GM23338 (cell line): ENCODE measurements at regions not wholly inside any gene's neighbourhood (a gene's known extent, or its start where the extent isn't known, plus 50 kb on each side); places are given as distances from the start of the nearest gene placed in this dataset.

ENCODE experiments used
- ATAC-seq: fragments of 200-7000 bp; cut with Tn5 transposase; 3 replicates; pipeline ENCODE4 v1.9.1; 2020
- DNase-seq: peaks from one replicate; pipeline ENCODE4 v3.0.0-alpha.2; 2015; ENCODE audit warnings: low spot score
- H2AFZ ChIP-seq: fragments of 200-600 bp; sonication (generic); 2 replicates; pipeline ENCODE4 v1.8.0; 2016; ENCODE audit warnings: antibody characterized with exemption, mild to moderate bottlenecking, moderate library complexity
- H3F3A ChIP-seq: fragments of 200-600 bp; sonication (generic); replicated peaks from 2 replicates; pipeline ENCODE4 v1.8.0; 2017; ENCODE audit warnings: antibody characterized with exemption, mixed run types, low read depth
- H3K27ac ChIP-seq: fragments of 200-600 bp; sonication (generic); 2 replicates; pipeline ENCODE4 v1.6.1; 2016; ENCODE audit warnings: low read depth
- H3K27me3 ChIP-seq: fragments of 200-600 bp; sonication (generic); 2 replicates; pipeline ENCODE4 v1.8.0; 2016; ENCODE audit warnings: mild to moderate bottlenecking, mixed run types, moderate library complexity; ENCODE audit not compliant: insufficient read depth
- H3K36me3 ChIP-seq: fragments of 200-600 bp; sonication (generic); 2 replicates; pipeline ENCODE4 v1.8.0; 2016; ENCODE audit warnings: mild to moderate bottlenecking; ENCODE audit not compliant: insufficient read depth
- H3K4me1 ChIP-seq: fragments of 200-600 bp; sonication (generic); 2 replicates; pipeline ENCODE4 v1.8.0; 2016; ENCODE audit warnings: mild to moderate bottlenecking, moderate library complexity; ENCODE audit not compliant: insufficient read depth
- H3K4me2 ChIP-seq: fragments of 200-600 bp; sonication (generic); 2 replicates; pipeline ENCODE4 v1.7.1; 2017; ENCODE audit warnings: mixed run types
- H3K4me3 ChIP-seq: fragments of 200-600 bp; sonication (generic); 2 replicates; pipeline ENCODE4 v1.6.1; 2016; ENCODE audit warnings: mixed run types
- H3K79me2 ChIP-seq: fragments of 200-600 bp; sonication (generic); replicated peaks from 2 replicates; pipeline ENCODE4 v1.8.0; 2017; ENCODE audit warnings: mild to moderate bottlenecking; ENCODE audit not compliant: insufficient read depth
- H3K9me2 ChIP-seq: fragments of 200-600 bp; sonication (generic); 2 replicates; pipeline ENCODE4 v1.8.0; 2017; ENCODE audit not compliant: insufficient read depth
- H4K20me1 ChIP-seq: fragments of 200-600 bp; sonication (generic); replicated peaks from 2 replicates; pipeline ENCODE4 v1.8.0; 2017; ENCODE audit warnings: mild to moderate bottlenecking; ENCODE audit not compliant: insufficient read depth
- H3K27ac Mint-ChIP-seq: 2 replicates; pipeline ENCODE4 v1.8.0; 2020; ENCODE audit warnings: inconsistent platforms, mild to moderate bottlenecking, moderate library complexity, mixed read lengths
- H3K27me3 Mint-ChIP-seq: 3 replicates; pipeline ENCODE4 v1.8.0; 2022; ENCODE audit warnings: low read depth, mild to moderate bottlenecking, moderate library complexity, mixed read lengths, inconsistent platforms; ENCODE audit not compliant: insufficient read depth, poor library complexity
- H3K36me3 Mint-ChIP-seq: 3 replicates; pipeline ENCODE4 v1.8.0; 2021; ENCODE audit warnings: low read depth, mild to moderate bottlenecking, inconsistent platforms, moderate library complexity, mixed read lengths
- H3K4me1 Mint-ChIP-seq: 3 replicates; pipeline ENCODE4 v1.8.0; 2020; ENCODE audit warnings: mild to moderate bottlenecking, inconsistent platforms, mixed read lengths
- H3K4me3 Mint-ChIP-seq: 3 replicates; pipeline ENCODE4 v1.8.0; 2021; ENCODE audit warnings: moderate library complexity, mild to moderate bottlenecking, inconsistent platforms, mixed read lengths
- H3K9me3 Mint-ChIP-seq: 3 replicates; pipeline ENCODE4 v1.8.0; 2020; ENCODE audit warnings: moderate library complexity, mild to moderate bottlenecking, inconsistent platforms, mixed read lengths
- CREB1 ChIP-seq: fragments of 250-450 bp; sonication (Bioruptor Pico); IDR thresholded peaks from 2 replicates; pipeline ENCODE4 v1.5.0; 2020; ENCODE audit warnings: low read depth, mild to moderate bottlenecking, moderate library complexity
- EZH2 ChIP-seq: fragments of 200-600 bp; sonication (generic); IDR thresholded peaks from one replicate; pipeline ENCODE4 v1.8.0; 2017; ENCODE audit warnings: antibody characterized with exemption, mild to moderate bottlenecking, low read depth; ENCODE audit not compliant: unreplicated experiment
- EZH2phosphoT487 ChIP-seq: fragments of 200-600 bp; sonication (generic); IDR thresholded peaks from one replicate; pipeline ENCODE4 v1.8.1; 2018; ENCODE audit warnings: antibody characterized with exemption; ENCODE audit not compliant: unreplicated experiment
- JUNB ChIP-seq: IDR thresholded peaks from one replicate; pipeline ENCODE4 v1.6.1; 2016; ENCODE audit warnings: antibody characterized with exemption; ENCODE audit not compliant: unreplicated experiment
- NANOG ChIP-seq: IDR thresholded peaks from 2 replicates; pipeline ENCODE4 v1.6.1; 2016; ENCODE audit warnings: antibody characterized with exemption, borderline replicate concordance
- POLR2AphosphoS5 ChIP-seq: IDR thresholded peaks from 2 replicates; pipeline ENCODE4 v1.6.1; 2016; ENCODE audit warnings: antibody characterized with exemption, low read depth
- STAT1 ChIP-seq: IDR thresholded peaks from one replicate; pipeline ENCODE4 v1.6.1; 2016; ENCODE audit warnings: antibody characterized with exemption; ENCODE audit not compliant: unreplicated experiment
- ZNF331 ChIP-seq: fragments of 250-450 bp; sonication (Bioruptor Pico); IDR thresholded peaks from 2 replicates; pipeline ENCODE4 v1.5.0; 2020; ENCODE audit warnings: low read depth, mild to moderate bottlenecking, moderate library complexity
- TF ChIP-seq, protein P1 (sequence below): IDR thresholded peaks from 2 replicates; pipeline ENCODE4 v1.6.1; 2016; ENCODE audit warnings: antibody characterized with exemption
- TF ChIP-seq, protein P2 (sequence below): IDR thresholded peaks from one replicate; pipeline ENCODE4 v1.6.1; 2018; ENCODE audit warnings: antibody characterized with exemption; ENCODE audit not compliant: unreplicated experiment
- TF ChIP-seq, protein P3 (sequence below): fragments of 250-450 bp; sonication (Bioruptor Pico); IDR thresholded peaks from 2 replicates; pipeline ENCODE4 v1.5.0; 2020; ENCODE audit warnings: mild to moderate bottlenecking, moderate library complexity
- TF ChIP-seq, protein P4 (sequence below), 2 experiments: fragments of 200-600 bp in 1 of 2; sonication (generic) in 1 of 2; conservative IDR thresholded peaks; 2 replicates each; pipeline versions ENCODE4 v1.5.1 to v1.6.1; 2016 to 2017; ENCODE audit warnings: antibody characterized with exemption in 2 of 2, low read depth in 2 of 2, mild to moderate bottlenecking in 2 of 2, moderate library complexity in 1 of 2

DNA sequence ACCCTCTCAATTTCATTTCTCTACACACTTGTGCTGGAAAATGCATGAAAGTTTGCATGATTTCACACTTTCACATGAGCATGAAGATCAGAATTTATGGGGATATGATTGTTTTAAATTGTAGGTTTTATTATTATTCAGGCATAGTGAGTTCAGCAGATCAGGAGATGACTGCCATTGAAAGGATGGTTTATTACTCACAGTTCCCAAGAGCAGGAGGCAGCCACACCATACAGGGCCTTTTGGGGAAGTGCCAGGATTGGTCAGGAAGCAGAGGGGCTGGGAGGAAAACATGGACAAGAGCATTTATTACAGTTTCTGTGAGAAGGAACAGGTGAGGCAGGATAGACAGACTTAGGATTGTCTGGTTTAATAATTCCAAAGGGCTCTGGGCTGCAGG, 114.6 kb upstream of the KCNJ15 start (continued):
- no peak for TF ChIP-seq NANOG
- TF ChIP-seq, protein P1, sequence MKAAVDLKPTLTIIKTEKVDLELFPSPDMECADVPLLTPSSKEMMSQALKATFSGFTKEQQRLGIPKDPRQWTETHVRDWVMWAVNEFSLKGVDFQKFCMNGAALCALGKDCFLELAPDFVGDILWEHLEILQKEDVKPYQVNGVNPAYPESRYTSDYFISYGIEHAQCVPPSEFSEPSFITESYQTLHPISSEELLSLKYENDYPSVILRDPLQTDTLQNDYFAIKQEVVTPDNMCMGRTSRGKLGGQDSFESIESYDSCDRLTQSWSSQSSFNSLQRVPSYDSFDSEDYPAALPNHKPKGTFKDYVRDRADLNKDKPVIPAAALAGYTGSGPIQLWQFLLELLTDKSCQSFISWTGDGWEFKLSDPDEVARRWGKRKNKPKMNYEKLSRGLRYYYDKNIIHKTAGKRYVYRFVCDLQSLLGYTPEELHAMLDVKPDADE, result no peak

DNA sequence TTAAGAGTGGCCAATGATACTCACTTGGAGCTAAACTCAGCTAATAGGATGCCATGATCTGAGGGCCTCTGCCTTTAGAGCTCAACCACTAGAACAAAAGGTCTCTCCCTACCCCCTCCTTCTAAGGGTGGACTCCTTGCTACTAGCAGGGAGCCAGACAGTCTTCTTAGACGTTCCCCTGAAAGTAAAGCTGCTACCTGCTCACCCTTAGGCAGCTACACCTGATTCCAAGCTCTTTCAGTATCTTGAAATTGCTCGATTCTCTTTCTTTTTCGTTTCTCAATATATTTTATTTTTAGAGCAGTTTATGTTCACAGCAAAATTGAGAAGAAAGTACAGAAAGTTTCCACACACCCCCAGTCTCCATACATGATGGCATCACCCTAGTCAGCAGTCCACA, 112.6 kb upstream of the KCNJ15 start:
- peaks cover 5% of the 10 kb centered on the region; the same call in 2 of the 3 replicates for H3K4me1 Mint-ChIP-seq
- H2AFZ ChIP-seq, result no peak overlapping the region
- TF ChIP-seq, protein P1, result no peak
- TF ChIP-seq, protein P2, sequence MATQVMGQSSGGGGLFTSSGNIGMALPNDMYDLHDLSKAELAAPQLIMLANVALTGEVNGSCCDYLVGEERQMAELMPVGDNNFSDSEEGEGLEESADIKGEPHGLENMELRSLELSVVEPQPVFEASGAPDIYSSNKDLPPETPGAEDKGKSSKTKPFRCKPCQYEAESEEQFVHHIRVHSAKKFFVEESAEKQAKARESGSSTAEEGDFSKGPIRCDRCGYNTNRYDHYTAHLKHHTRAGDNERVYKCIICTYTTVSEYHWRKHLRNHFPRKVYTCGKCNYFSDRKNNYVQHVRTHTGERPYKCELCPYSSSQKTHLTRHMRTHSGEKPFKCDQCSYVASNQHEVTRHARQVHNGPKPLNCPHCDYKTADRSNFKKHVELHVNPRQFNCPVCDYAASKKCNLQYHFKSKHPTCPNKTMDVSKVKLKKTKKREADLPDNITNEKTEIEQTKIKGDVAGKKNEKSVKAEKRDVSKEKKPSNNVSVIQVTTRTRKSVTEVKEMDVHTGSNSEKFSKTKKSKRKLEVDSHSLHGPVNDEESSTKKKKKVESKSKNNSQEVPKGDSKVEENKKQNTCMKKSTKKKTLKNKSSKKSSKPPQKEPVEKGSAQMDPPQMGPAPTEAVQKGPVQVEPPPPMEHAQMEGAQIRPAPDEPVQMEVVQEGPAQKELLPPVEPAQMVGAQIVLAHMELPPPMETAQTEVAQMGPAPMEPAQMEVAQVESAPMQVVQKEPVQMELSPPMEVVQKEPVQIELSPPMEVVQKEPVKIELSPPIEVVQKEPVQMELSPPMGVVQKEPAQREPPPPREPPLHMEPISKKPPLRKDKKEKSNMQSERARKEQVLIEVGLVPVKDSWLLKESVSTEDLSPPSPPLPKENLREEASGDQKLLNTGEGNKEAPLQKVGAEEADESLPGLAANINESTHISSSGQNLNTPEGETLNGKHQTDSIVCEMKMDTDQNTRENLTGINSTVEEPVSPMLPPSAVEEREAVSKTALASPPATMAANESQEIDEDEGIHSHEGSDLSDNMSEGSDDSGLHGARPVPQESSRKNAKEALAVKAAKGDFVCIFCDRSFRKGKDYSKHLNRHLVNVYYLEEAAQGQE, result no peak
- TF ChIP-seq JUNB (no peak), EZH2 (no peak), STAT1 (no peak), POLR2AphosphoS5 (no peak), CREB1 (CRISPR knock-in tag) (no peak), EZH2phosphoT487 (no peak), ZNF331 (no peak), NANOG (no peak)
- TF ChIP-seq, protein P3, sequence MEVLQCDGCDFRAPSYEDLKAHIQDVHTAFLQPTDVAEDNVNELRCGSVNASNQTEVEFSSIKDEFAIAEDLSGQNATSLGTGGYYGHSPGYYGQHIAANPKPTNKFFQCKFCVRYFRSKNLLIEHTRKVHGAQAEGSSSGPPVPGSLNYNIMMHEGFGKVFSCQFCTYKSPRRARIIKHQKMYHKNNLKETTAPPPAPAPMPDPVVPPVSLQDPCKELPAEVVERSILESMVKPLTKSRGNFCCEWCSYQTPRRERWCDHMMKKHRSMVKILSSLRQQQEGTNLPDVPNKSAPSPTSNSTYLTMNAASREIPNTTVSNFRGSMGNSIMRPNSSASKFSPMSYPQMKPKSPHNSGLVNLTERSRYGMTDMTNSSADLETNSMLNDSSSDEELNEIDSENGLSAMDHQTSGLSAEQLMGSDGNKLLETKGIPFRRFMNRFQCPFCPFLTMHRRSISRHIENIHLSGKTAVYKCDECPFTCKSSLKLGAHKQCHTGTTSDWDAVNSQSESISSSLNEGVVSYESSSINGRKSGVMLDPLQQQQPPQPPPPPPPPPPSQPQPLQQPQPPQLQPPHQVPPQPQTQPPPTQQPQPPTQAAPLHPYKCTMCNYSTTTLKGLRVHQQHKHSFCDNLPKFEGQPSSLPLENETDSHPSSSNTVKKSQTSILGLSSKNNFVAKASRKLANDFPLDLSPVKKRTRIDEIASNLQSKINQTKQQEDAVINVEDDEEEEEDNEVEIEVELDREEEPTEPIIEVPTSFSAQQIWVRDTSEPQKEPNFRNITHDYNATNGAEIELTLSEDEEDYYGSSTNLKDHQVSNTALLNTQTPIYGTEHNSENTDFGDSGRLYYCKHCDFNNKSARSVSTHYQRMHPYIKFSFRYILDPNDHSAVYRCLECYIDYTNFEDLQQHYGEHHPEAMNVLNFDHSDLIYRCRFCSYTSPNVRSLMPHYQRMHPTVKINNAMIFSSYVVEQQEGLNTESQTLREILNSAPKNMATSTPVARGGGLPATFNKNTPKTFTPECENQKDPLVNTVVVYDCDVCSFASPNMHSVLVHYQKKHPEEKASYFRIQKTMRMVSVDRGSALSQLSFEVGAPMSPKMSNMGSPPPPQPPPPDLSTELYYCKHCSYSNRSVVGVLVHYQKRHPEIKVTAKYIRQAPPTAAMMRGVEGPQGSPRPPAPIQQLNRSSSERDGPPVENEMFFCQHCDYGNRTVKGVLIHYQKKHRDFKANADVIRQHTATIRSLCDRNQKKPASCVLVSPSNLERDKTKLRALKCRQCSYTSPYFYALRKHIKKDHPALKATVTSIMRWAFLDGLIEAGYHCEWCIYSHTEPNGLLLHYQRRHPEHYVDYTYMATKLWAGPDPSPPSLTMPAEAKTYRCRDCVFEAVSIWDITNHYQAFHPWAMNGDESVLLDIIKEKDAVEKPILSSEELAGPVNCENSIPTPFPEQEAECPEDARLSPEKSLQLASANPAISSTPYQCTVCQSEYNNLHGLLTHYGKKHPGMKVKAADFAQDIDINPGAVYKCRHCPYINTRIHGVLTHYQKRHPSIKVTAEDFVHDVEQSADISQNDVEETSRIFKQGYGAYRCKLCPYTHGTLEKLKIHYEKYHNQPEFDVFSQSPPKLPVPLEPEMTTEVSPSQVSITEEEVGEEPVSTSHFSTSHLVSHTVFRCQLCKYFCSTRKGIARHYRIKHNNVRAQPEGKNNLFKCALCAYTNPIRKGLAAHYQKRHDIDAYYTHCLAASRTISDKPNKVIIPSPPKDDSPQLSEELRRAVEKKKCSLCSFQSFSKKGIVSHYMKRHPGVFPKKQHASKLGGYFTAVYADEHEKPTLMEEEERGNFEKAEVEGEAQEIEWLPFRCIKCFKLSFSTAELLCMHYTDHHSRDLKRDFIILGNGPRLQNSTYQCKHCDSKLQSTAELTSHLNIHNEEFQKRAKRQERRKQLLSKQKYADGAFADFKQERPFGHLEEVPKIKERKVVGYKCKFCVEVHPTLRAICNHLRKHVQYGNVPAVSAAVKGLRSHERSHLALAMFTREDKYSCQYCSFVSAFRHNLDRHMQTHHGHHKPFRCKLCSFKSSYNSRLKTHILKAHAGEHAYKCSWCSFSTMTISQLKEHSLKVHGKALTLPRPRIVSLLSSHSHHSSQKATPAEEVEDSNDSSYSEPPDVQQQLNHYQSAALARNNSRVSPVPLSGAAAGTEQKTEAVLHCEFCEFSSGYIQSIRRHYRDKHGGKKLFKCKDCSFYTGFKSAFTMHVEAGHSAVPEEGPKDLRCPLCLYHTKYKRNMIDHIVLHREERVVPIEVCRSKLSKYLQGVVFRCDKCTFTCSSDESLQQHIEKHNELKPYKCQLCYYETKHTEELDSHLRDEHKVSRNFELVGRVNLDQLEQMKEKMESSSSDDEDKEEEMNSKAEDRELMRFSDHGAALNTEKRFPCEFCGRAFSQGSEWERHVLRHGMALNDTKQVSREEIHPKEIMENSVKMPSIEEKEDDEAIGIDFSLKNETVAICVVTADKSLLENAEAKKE, result no peak
- TF ChIP-seq, protein P4, sequence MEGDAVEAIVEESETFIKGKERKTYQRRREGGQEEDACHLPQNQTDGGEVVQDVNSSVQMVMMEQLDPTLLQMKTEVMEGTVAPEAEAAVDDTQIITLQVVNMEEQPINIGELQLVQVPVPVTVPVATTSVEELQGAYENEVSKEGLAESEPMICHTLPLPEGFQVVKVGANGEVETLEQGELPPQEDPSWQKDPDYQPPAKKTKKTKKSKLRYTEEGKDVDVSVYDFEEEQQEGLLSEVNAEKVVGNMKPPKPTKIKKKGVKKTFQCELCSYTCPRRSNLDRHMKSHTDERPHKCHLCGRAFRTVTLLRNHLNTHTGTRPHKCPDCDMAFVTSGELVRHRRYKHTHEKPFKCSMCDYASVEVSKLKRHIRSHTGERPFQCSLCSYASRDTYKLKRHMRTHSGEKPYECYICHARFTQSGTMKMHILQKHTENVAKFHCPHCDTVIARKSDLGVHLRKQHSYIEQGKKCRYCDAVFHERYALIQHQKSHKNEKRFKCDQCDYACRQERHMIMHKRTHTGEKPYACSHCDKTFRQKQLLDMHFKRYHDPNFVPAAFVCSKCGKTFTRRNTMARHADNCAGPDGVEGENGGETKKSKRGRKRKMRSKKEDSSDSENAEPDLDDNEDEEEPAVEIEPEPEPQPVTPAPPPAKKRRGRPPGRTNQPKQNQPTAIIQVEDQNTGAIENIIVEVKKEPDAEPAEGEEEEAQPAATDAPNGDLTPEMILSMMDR (conservative IDR thresholded peaks at IDR 0.05; ENCODE audit: low read depth in 2 of 2), result no peak

More for the DNA sequence above, 112.6 kb upstream of the KCNJ15 start:
- Histone ChIP-seq H3K4me1 (no peaks in the 10 kb centered on the region), H3K27me3 (no peaks in the 10 kb centered on the region), H3K36me3 (no peaks in the 10 kb centered on the region), H4K20me1 (no peaks in the 10 kb centered on the region), H3K79me2 (no peaks in the 10 kb centered on the region), H3K4me2 (no peak overlapping the region), H3K4me3 (no peak overlapping the region), H3K9me2 (no peaks in the 10 kb centered on the region), H3F3A (no peaks in the 10 kb centered on the region), H3K27ac (no peak overlapping the region)
- H3K27me3 Mint-ChIP-seq, result peaks cover 2% of the 10 kb centered on the region
- peaks cover 5% of the 10 kb centered on the region; the same call in 2 of the 3 replicates for H3K36me3 Mint-ChIP-seq
- no peak for ATAC-seq
- peaks cover 18% of the 10 kb centered on the region for H3K9me3 Mint-ChIP-seq
- H3K27ac Mint-ChIP-seq, result no peak overlapping the region
- no peak for DNase-seq
- H3K4me3 Mint-ChIP-seq, result no peak overlapping the region
